ENCODE measurements at regions not wholly inside any gene's neighbourhood (a gene's known extent, or its start where the extent isn't known, plus 50 kb on each side); places are given as distances from the start of the nearest gene placed in this dataset.

GRCh38 chr5:24094081-24094679 lies 550.6 kb downstream of the CDH10 start:
- Histone ChIP-seq H3K79me2 (ENCODE audit: control insufficient read depth, insufficient read depth, low read length) (no peaks in the 10 kb centered on the region), H3K27me3 (replicated peaks in 1 of 2; ENCODE audit: control insufficient read depth in 2 of 2, insufficient read depth in 2 of 2, low read length in 1 of 2) (no peaks in the 10 kb centered on the region), H3K4me2 (ENCODE audit: control insufficient read depth, insufficient read depth) (no peak overlapping the region), H4K20me1 (ENCODE audit: control insufficient read depth, insufficient read depth) (no peaks in the 10 kb centered on the region), H2AFZ (ENCODE audit: control insufficient read depth, low read depth, low read length) (no peak overlapping the region), H3K36me3 (ENCODE audit: control insufficient read depth in 2 of 2, insufficient read depth in 2 of 2, low read length in 1 of 2) (no peaks in the 10 kb centered on the region), H3K4me3 (no peak overlapping the region), H3K27ac (ENCODE audit: control insufficient read depth, insufficient read depth) (no peak overlapping the region), H3K9ac (ENCODE audit: control insufficient read depth, insufficient read depth, low read length) (no peak overlapping the region), H3K4me1 (ENCODE audit: control insufficient read depth, insufficient read depth, low read length) (no peaks in the 10 kb centered on the region), H3K9me3 (replicated peaks; ENCODE audit: control insufficient read depth, insufficient read depth, low read length) (no peaks in the 10 kb centered on the region)
- intact Hi-C loops (cut with micrococcal nuclease; ENCODE audit: unreplicated experiment) (no loop called here), in situ Hi-C loops (cut with MboI) (no loop called here)
- ATAC-seq: no peak
- no peak for FAIRE-seq
- no TSS peak for BruUV-seq (replicated peaks)
- ChIA-PET CTCF (no interaction called here), POLR2A (no interaction called here), SMC1A (ENCODE audit: uncharacterized antibody, unreplicated experiment) (interaction anchor here (0.6 kb wide), 1 partner anchor 8 kb away, joined by 4 read pairs; no protein-coding TSS in a partner anchor), RAD21 (ENCODE audit: unreplicated experiment) (no interaction called here)
- no peak for DNase-seq (ENCODE audit: low read depth, low spot score)
- TF ChIP-seq MTA2 (IDR thresholded peaks at IDR 0.05; ENCODE audit: low read depth) (no peak), NFIC (IDR thresholded peaks at IDR 0.05; ENCODE audit: low read depth, low read length) (no peak), ATF3 (IDR thresholded peaks at IDR 0.05; ENCODE audit: borderline replicate concordance, extremely low read depth, low read depth, low read length) (no peak), HCFC1 (IDR thresholded peaks at IDR 0.05; ENCODE audit: low read length) (no peak), LARP7 (IDR thresholded peaks at IDR 0.05) (no peak), YY1 (IDR thresholded peaks at IDR 0.05; ENCODE audit: low read depth, low read length) (no peak), POU2F2 (IDR thresholded peaks at IDR 0.05; ENCODE audit: borderline replicate concordance, low read depth, low read length) (no peak), CHD2 (IDR thresholded peaks at IDR 0.05; ENCODE audit: borderline replicate concordance, low read depth, low read length) (no peak), CREB1 (IDR thresholded peaks at IDR 0.05; ENCODE audit: low read depth) (no peak), JUNB (IDR thresholded peaks at IDR 0.05) (no peak), ZBED1 (IDR thresholded peaks at IDR 0.05; ENCODE audit: borderline replicate concordance) (no peak), ETV6 (conservative IDR thresholded peaks at IDR 0.05 in 1 of 2, IDR thresholded peaks at IDR 0.05 in 1 of 2; ENCODE audit: borderline replicate concordance in 1 of 2, low read depth in 1 of 2) (no peak), EZH2 (IDR thresholded peaks at IDR 0.05; ENCODE audit: borderline replicate concordance, control insufficient read depth, low read depth, low read length) (no peak)
- WGBS (ENCODE audit: insufficient coverage, insufficient replicate concordance, low lambda C conversion rate, missing lambda C conversion rate): 23% methylated on average over 8 of the region's 8 CpGs

Measured in GM12878 (cell line).